BJ (cell line): ENCODE measurements at regions not wholly inside any gene's neighbourhood (a gene's known extent, or its start where the extent isn't known, plus 50 kb on each side); places are given as distances from the start of the nearest gene placed in this dataset.

Experiments used
- CTCF ChIA-PET: fragments of 350-600 bp; formaldehyde crosslinking; extraction: SDS; loops from one replicate; lab custom pipeline; 2021; ENCODE audit warnings: antibody characterized with exemption, inconsistent platforms; lab: Yijun Ruan, JAX
- POLR2A ChIA-PET: fragments of 300-600 bp; sonication (Branson Sonifier 250); formaldehyde crosslinking; extraction: SDS; loops from one replicate; lab custom pipeline; 2021; ENCODE audit warnings: antibody characterized with exemption; lab: Charles Lee
- DNase-seq: peaks from one replicate; pipeline ENCODE4 v3.0.0-alpha.2; 2011; ENCODE audit warnings: low read depth
- H3K27me3 ChIP-seq: 2 replicates; pipeline ENCODE4 v1.6.0; 2011; ENCODE audit warnings: low read length; ENCODE audit not compliant: control insufficient read depth, insufficient read depth
- H3K36me3 ChIP-seq: 2 replicates; pipeline ENCODE4 v1.5.1; 2011; ENCODE audit warnings: low read length; ENCODE audit not compliant: control insufficient read depth, insufficient read depth
- H3K4me3 ChIP-seq: 2 replicates; pipeline ENCODE4 v1.5.1; 2011; ENCODE audit warnings: low read depth, mild to moderate bottlenecking, control low read depth, low read length
- CTCF ChIP-seq: IDR thresholded peaks from 2 replicates; pipeline ENCODE4 v1.5.1; 2011; ENCODE audit warnings: low read depth, mild to moderate bottlenecking, control low read depth, inconsistent platforms, low read length, moderate library complexity; ENCODE audit not compliant: insufficient read depth

GRCh38 chr1:80056179-80056578, 1049.6 kb upstream of the ADGRL4 start:
- Histone ChIP-seq H3K4me3 (no peak overlapping the region), H3K36me3 (no peaks in the 10 kb centered on the region), H3K27me3 (no peaks in the 10 kb centered on the region)
- no peak for TF ChIP-seq CTCF
- ChIA-PET POLR2A (no interaction called here), CTCF (no interaction called here)
- DNase-seq, result no peak

- CTCF ChIA-PET, result no interaction called here
- Histone ChIP-seq H3K36me3 (no peaks in the 10 kb centered on the region), H3K4me3 (no peak overlapping the region), H3K27me3 (no peaks in the 10 kb centered on the region)
- peak; percentile 7 for DNase-seq
- no peak for TF ChIP-seq CTCF
- POLR2A ChIA-PET, result no interaction called here
Measured at GRCh38 chr1:80054129-80054528, 1047.6 kb upstream of the ADGRL4 start.

GRCh38 chr1:80053613-80054012, 1047.1 kb upstream of the ADGRL4 start:
- CTCF ChIA-PET, result interaction anchor here (0.6 kb wide), 1 partner anchor 509 kb away, joined by 3 read pairs; no protein-coding TSS in a partner anchor
- TF ChIP-seq CTCF, result no peak
- no peaks in the 10 kb centered on the region for H3K36me3 ChIP-seq
- POLR2A ChIA-PET, result no interaction called here
- no peaks in the 10 kb centered on the region for H3K27me3 ChIP-seq
- H3K4me3 ChIP-seq, result no peak overlapping the region
- DNase-seq, result no peak

GRCh38 chr1:80050523-80050922, 1044.0 kb upstream of the ADGRL4 start:
- POLR2A ChIA-PET, result no interaction called here
- TF ChIP-seq CTCF, result no peak
- no peak overlapping the region for H3K4me3 ChIP-seq
- no peaks in the 10 kb centered on the region for H3K27me3 ChIP-seq
- DNase-seq, result no peak
- CTCF ChIA-PET, result no interaction called here
- no peaks in the 10 kb centered on the region for H3K36me3 ChIP-seq

- POLR2A ChIA-PET, result no interaction called here
- TF ChIP-seq CTCF, result no peak
- no peak for DNase-seq
- Histone ChIP-seq H3K27me3 (no peaks in the 10 kb centered on the region), H3K36me3 (no peaks in the 10 kb centered on the region), H3K4me3 (no peak overlapping the region)
- CTCF ChIA-PET, result no interaction called here
Measured at GRCh38 chr1:80050085-80050484, 1043.6 kb upstream of the ADGRL4 start.
